Prostate gland (tissue), 2 donors: ENCODE measurements at regions not wholly inside any gene's neighbourhood (a gene's known extent, or its start where the extent isn't known, plus 50 kb on each side); places are given as distances from the start of the nearest gene placed in this dataset.

ENCODE experiments used
- DNase-seq: peaks from one replicate; pipeline ENCODE4 v3.0.0-alpha.2; 2019; ENCODE audit warnings: low spot score
- H3K27ac ChIP-seq, 2 donors: fragments of 200-600 bp; sonication (generic); 2 replicates each; pipeline ENCODE4 v1.5.1; 2017 to 2019
- H3K27me3 ChIP-seq: fragments of 200-600 bp; sonication (generic); replicated peaks from 2 replicates; pipeline ENCODE4 v1.5.1; 2019; ENCODE audit not compliant: insufficient read depth
- H3K36me3 ChIP-seq, 2 donors: fragments of 200-600 bp; sonication (generic); 1 replicate in 1 of 2; 2 replicates in 1 of 2; pipeline versions ENCODE4 v1.5.1 to v1.8.1; 2017 to 2019
- H3K4me1 ChIP-seq: fragments of 200-600 bp; sonication (generic); replicated peaks from 2 replicates; pipeline ENCODE4 v1.5.1; 2019
- H3K4me3 ChIP-seq, 2 donors: fragments of 200-600 bp; sonication (generic); 2 replicates each; pipeline ENCODE4 v1.5.1; 2017 to 2019
- H3K9me3 ChIP-seq: fragments of 200-600 bp; sonication (generic); 2 replicates; pipeline ENCODE4 v1.5.1; 2017
- POLR2A ChIP-seq: fragments of 450-650 bp; IDR thresholded peaks from one replicate; pipeline ENCODE4 v1.6.1; 2016; ENCODE audit warnings: antibody characterized with exemption, mild to moderate bottlenecking
- POLR2AphosphoS5 ChIP-seq: sonication (generic); formaldehyde crosslinking; IDR thresholded peaks from one replicate; pipeline ENCODE4 v1.6.1; 2017; ENCODE audit warnings: antibody characterized with exemption
- WGBS: methylation state at CpG from one replicate; pipeline ENCODE4 v1.1.5; 2018; 5-methylcytosine and 5-hydroxymethylcytosine counted together
- intact Hi-C: fragments of 100-400 bp; cut with DNase I; formaldehyde crosslinking; loops from one replicate; pipeline ENCODE4 v1.14.2; 2022
- TF ChIP-seq, protein P1 (sequence below), 4 experiments: fragments of 200-600 bp in 2 of 4; fragments of 450-650 bp in 2 of 4; sonication (generic) in 2 of 4; IDR thresholded peaks; 1 replicate in 3 of 4; 2 replicates in 1 of 4; pipeline ENCODE4 v1.5.1; 2016 to 2019; ENCODE audit warnings: antibody characterized with exemption in 4 of 4, mild to moderate bottlenecking in 2 of 4, moderate library complexity in 2 of 4

- TF ChIP-seq POLR2A (no peak), POLR2AphosphoS5 (no peak)
- TF ChIP-seq, protein P1, sequence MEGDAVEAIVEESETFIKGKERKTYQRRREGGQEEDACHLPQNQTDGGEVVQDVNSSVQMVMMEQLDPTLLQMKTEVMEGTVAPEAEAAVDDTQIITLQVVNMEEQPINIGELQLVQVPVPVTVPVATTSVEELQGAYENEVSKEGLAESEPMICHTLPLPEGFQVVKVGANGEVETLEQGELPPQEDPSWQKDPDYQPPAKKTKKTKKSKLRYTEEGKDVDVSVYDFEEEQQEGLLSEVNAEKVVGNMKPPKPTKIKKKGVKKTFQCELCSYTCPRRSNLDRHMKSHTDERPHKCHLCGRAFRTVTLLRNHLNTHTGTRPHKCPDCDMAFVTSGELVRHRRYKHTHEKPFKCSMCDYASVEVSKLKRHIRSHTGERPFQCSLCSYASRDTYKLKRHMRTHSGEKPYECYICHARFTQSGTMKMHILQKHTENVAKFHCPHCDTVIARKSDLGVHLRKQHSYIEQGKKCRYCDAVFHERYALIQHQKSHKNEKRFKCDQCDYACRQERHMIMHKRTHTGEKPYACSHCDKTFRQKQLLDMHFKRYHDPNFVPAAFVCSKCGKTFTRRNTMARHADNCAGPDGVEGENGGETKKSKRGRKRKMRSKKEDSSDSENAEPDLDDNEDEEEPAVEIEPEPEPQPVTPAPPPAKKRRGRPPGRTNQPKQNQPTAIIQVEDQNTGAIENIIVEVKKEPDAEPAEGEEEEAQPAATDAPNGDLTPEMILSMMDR (IDR thresholded peaks at IDR 0.05): no peak
- H3K9me3 ChIP-seq: no peaks in the 10 kb centered on the region
- no peaks in the 10 kb centered on the region for H3K4me1 ChIP-seq
- no peaks in the 10 kb centered on the region for H3K36me3 ChIP-seq
- intact Hi-C loops: no loop called here
- H3K27me3 ChIP-seq: no peaks in the 10 kb centered on the region
- no peak overlapping the region for H3K4me3 ChIP-seq
- no peak for DNase-seq
- H3K27ac ChIP-seq: no peak overlapping the region
- WGBS: 60% methylated on average over 7 of the region's 7 CpGs
Measured at GRCh38 chr11:82003671-82004515, 729.8 kb downstream of the FAM181B start.

DNA sequence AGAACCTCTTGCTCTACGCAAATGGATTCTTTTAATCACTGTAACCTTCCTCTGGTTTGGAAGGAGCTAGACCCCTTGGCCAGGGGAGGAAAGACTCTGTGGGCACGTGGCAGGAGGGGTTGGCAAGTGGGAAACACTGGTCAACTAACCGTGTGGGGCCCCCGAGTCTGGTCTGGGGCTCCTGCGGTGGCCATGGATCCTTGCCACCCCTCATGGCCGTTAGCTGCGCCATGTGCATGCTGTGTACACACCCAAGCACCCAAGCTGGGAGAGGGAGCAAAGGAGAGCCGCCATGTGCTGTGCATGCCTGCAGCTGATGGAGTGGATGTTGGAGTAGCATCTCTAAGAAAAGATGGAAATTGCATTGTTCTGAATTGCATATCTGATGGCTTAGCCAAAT lies 730.6 kb downstream of the FAM181B start:
- no peak for TF ChIP-seq POLR2AphosphoS5
- TF ChIP-seq, protein P1 (IDR thresholded peaks at IDR 0.05): no peak
- TF ChIP-seq POLR2A: no peak
- H3K27me3 ChIP-seq: no peaks in the 10 kb centered on the region
- no peaks in the 10 kb centered on the region for H3K9me3 ChIP-seq
- WGBS: 93% methylated on average over 8 of the region's 8 CpGs
- DNase-seq: no peak
- no peak overlapping the region for H3K4me3 ChIP-seq
- intact Hi-C loops: no loop called here
- H3K27ac ChIP-seq: no peak overlapping the region
- no peaks in the 10 kb centered on the region for H3K36me3 ChIP-seq
- H3K4me1 ChIP-seq: no peaks in the 10 kb centered on the region

DNA sequence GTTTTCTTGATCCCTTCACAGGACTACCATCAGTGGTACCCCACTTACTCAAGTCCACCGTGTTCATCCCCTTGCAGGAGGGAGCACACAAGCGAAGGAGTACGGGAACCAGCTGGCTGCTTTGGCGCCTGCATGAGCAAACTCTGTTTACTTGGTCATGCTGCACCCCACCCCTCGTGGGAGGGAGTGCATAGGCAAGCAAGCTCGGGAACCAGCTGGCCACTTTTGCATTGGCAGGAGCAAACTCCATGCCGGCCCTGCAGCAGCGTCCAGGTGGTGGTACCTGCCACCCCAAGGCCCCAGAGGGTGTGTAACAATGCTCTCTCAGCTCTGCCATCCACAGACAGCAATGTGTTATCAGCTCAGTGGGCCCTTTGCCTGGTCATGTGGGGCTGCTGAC lies 737.8 kb downstream of the FAM181B start:
- Histone ChIP-seq H3K36me3 (no peaks in the 10 kb centered on the region), H3K4me3 (no peak overlapping the region), H3K27ac (no peak overlapping the region), H3K27me3 (no peaks in the 10 kb centered on the region), H3K9me3 (no peaks in the 10 kb centered on the region), H3K4me1 (no peaks in the 10 kb centered on the region)
- DNase-seq: no peak
- TF ChIP-seq POLR2A (no peak), POLR2AphosphoS5 (no peak)
- TF ChIP-seq, protein P1 (IDR thresholded peaks at IDR 0.05): no peak
- 66% methylated on average over 8 of the region's 8 CpGs for WGBS
- intact Hi-C loops: no loop called here

DNA sequence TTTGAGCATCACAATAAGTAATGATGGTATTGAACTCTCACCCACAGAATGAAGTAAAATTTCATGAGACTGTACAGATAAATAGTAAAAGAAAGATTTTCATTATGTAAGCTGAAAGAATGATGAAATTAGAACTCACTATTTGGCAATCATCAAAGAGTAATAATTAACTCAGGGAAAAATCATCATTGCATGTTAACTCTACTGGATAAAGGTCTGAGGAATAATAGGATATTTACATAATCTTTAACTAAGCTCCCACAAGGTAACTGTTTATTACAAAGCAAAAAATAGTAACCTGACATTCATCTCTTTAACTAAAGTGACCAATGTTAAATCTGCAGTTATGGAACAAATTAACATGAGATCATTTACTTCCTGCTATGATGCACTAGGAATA lies 739.9 kb downstream of the FAM181B start:
- H3K4me1 ChIP-seq: no peaks in the 10 kb centered on the region
- no peak overlapping the region for H3K4me3 ChIP-seq
- no peaks in the 10 kb centered on the region for H3K9me3 ChIP-seq
- H3K36me3 ChIP-seq: no peaks in the 10 kb centered on the region
- no peak for DNase-seq
- TF ChIP-seq, protein P1 (IDR thresholded peaks at IDR 0.05): no peak
- no peak for TF ChIP-seq POLR2AphosphoS5
- intact Hi-C loops: no loop called here
- H3K27me3 ChIP-seq: no peaks in the 10 kb centered on the region
- H3K27ac ChIP-seq: no peak overlapping the region
